Activated CD4-positive, alpha-beta T cell treated with anti-CD3 and anti-CD28 coated beads for 4 hours (primary cell): ENCODE measurements at regions not wholly inside any gene's neighbourhood (a gene's known extent, or its start where the extent isn't known, plus 50 kb on each side); places are given as distances from the start of the nearest gene placed in this dataset.
"Not testable (repeated sequence)": the region's sequence is repeated elsewhere in the genome, so short reads cannot be mapped to it uniquely, and the experiment has no call there.

Experiments used
- DNase-seq, 2 donors: peaks; one replicate each; pipeline ENCODE4 v3.0.0-alpha.2; 2020

DNA sequence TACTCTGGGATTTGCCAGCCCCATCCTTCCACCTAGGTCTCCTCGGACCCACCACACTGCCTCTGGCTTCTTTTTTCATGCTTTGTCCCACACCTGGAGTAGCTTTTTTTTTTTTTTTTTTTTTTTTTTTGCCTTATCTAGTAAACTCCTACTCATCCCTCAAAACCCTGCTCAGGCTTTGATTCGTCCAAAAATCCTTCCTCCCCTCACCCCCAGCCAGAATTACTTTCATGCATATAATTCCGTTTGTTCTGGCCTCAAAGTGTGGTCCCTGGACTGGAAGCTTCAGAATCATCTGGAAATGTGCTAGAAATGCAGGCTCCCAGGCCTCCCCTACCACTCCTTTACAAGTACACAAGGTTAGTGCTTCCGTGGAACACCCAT is 320.1 kb downstream of the PTTG2 start:
- DNase-seq = no peak

DNA sequence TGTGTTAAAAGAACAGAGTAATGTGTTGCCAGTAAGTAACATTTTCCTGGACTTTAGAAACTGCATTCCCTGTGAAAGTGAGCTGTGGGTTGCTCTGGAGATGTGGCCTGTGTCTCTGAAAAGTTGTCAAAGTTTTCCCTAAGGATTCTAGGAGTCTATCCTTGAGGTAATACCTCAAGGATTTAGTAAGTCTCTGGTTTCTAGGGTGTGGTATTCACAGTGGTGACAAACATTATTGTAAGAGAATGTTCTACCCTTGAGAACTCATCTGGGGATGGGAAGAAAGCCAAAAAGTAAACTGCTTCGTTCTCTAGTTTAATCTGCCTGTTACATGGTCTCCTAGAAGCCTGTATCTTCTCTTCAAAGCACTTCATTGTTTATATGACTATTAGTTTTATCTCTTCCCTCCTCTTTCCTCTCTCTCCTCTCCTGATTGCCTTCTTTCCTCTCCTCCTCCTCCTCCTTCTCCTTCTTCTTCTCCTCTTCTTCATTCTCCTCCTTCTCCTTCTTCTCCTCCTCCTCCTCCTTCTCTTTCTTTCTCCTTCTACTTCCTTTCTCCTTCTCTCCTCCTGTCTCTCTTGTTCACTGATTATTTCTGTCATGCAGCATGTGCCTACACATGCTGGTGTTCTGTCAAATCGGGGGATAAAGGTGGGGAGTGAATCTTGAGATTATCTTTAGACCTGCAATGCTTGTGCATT is 321.3 kb downstream of the PTTG2 start:
- DNase-seq = no peak

DNA sequence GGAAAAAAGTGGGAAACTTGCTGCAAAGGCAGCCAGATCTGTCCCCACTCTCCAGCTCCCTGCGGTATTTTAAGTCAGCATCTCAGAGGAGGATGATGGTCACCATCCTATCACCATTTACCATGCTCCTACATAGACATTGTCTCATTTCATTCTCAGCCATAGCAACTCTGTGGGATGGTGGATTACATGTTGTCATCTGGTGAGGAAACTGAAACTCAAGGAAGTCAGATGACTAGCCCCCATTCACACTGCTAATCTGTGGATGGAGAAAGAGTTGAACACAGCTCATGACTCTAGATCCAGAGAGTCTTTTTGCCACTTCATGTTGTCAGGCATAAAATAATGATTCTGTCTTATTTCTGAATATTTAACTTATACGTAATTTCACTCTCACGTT is 323.5 kb downstream of the PTTG2 start:
- DNase-seq = no peak

DNA sequence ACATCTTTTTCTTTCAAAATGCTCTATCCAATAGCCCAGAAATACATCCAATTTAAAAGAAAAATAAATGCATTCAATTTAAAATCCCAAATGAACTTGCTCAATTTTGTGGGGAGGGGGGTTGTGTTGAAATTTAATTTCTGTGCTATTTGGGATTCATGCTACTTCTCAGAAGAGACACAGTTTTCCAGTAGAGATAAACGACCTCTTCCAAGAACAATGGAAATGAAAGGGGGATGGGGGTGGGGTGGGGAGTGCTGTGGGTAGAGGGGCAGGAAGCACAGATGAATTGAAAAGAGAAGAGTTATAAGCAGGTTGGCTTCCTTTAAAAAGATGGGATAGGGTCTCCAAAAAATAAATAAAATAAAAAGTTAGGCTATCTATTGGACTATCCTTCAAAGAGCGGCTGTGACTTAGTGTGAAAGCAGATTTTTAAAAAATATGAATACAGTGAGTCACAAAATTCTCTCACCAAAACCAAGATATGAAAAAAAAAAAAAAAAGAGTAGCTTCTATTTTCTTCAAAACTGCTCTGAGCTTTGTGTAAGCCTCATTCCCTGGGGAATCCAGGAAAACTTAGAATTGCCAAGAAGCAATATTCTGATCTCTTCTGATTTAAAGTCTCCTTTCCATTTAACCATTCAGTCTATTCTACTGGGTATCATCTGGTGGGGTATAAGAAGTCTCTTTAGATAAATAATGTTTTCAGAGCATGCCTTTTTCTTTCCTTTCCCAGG is 324.3 kb downstream of the PTTG2 start:
- DNase-seq = no peak

DNA sequence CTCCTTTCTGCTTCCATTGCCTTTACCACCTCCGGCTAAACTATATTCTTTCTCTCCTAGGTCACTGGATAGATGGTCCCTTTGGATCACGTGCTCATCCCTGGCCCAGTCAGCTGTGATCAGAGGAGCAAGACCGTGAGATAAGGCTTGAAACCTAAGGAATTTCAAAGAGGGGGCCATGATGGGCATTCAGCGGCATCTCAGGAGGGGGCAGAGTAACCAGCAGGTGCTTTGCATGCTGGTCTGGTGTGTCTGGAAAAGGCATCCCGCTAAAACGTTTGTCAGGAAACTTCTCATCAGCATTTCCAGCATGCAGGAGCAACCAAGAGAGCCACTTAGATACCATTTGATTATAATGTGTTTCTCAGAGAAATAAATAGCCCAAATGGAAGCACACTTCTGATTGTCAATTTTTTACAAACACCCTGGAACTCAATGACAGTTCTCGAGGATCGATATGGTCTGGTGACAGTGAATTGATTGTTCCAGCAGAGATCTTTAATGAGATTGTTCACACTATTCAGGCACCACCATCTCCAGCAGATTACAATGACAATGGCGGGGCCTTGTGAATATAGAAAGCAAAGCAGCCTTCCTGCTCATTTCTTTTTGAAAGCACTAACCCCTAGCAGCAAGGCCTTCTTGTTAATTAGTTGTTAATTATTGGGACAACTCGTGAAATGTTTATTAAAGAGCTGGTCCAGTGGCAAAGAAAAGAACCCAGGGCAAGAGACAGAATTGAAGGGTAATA is 327.1 kb downstream of the PTTG2 start:
- DNase-seq = no peak

DNA sequence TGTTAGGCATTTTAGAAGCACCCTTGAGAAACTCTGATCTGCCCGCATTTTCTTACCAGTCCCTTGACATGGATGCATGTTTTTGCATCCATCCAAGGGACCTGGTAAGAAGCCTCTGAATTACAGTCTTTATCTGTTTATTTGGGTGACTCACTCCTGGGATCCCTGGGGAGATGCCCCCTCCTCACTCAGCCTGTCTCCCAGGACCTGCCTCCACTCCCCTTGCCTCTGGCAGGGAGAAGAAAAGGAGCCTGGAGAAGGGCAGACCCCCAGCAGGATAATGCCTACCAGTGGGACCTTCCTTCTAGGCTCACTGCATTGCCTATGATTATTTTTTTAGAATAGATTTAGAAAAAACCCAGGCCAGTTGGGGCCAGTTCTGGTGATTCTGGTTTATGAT is 329.4 kb downstream of the PTTG2 start:
- no peak for DNase-seq

DNA sequence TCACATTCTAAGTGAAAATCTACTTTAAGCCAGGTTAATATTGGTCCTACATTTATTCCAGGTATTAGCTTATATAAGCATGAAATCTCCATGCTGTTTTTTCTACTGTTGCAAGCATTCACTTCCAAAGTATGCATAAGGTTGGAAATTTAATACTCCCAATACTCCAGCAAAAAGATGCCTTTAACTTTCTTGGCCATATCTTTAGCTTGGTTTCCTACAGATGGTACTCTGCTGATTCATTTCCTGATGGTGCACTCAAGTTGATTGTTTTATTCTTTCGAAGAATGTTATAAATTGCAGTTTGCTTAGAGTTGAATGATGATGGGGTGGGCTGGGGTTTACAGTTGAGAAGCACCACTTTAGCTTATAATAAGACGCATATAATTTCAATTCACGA is 330.2 kb downstream of the PTTG2 start:
- DNase-seq = no peak

DNA sequence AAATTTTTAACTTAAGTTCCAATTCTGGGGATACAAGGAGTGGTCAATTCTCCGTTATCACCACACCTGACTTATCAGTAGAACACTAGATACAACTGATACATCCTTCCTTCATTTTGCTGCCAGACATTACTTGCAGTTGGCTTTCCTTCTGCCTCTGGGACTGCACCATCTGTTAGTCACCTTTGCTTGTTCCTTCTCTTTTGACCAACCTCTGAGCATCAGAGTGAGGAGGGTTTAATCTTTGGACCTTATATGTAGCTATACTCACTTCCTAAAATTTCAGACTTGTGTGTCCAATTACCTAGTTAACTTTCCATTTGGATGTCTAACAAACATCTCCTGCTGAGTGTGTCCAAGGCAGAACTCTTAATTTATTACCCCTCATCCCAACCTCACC is 330.7 kb downstream of the PTTG2 start:
- no peak for DNase-seq

DNA sequence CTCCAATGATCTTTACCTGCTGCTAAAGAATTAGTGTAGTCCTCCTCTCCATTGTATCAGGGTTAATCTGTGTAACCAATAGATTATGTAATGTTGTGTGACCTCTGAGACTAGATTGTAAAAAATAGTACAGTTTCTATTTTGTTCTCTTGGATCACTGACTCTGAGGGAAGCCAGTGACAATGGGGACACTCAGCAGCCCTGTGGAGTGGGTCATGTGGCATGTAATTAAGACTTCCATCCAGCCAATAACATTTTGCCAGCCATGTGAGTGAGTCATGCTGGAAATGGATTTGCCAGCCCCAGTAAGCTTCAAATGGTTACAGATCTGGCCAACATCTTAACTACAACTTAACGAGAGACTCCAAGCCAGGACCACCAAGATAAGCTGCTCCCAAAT is 332.3 kb downstream of the PTTG2 start:
- DNase-seq = no peak

DNA sequence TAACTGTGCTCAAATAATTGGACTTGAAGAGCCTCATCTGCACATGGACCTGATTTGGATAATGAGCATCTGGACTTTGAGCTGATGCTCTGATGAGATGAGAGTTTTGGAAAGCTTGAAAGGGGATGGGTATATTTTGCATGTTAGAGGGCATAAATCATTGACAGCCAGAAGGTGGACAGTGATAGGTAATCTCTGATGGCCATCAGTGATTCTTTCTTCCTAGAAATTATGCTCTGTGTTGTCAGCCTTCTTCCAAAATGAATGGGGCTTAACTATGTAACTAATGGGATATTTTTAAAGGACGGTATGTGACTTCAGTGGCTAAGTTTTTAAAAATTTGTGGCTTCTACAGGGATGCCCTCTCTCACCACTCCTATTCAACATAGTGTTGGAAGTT is 334.0 kb downstream of the PTTG2 start:
- no peak for DNase-seq

DNA sequence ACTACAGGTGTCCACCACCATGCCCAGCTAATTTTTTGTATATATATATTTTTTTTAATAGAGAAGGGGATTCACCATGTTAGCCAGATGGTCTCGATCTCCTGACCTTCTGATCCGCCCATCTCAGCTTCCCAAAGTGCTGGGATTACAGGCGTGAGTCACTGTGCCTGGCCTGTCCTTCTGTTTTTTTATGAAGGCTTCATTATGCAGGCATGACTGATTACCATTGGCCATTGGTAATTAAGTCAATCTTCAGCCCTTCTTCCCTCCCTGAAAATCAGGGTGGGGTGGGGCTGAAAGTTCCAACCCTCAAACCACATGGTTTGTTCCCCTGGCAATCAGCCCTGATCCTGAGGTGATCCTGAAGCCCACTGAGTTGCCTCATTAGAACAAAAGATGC is 336.9 kb downstream of the PTTG2 start:
- DNase-seq = no peak

DNA sequence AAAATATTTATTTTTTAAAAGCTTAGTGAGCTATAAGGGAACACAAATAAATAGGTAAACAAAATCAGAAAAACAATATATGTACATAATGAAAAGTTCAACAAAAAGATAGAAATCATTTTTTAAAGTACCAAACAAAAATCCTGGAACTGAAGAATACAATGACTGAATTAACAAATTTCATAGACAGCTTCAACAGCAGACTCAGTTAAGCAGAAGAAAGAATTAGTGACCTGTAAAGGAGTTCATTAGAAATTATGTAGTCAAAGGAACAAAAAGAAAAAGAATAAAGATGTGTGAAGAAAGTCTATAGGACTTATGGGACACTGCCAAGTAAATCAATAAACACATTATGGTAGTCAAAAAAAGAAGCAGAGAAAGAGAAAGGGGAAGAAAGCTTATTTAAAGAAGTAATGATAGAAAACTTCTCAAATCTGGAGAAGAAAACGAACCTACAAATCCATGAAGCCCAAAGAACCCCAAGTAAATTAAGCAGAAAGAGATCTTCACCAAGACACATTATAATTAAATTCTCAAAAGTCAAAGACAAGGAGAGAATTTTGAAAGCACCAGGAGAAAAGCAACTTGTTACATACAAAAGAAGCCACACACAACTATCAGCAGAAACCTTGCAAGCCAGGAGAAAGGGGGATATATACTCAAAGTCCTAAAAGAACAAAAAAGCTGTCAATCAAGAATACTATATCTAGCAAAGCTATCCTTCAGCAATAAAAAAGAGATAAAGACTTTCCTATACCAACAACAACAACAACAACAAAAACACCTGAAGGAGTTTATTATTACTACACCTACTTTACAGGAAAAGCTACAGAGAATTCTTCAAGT is 338.9 kb downstream of the PTTG2 start:
- no peak for DNase-seq

DNA sequence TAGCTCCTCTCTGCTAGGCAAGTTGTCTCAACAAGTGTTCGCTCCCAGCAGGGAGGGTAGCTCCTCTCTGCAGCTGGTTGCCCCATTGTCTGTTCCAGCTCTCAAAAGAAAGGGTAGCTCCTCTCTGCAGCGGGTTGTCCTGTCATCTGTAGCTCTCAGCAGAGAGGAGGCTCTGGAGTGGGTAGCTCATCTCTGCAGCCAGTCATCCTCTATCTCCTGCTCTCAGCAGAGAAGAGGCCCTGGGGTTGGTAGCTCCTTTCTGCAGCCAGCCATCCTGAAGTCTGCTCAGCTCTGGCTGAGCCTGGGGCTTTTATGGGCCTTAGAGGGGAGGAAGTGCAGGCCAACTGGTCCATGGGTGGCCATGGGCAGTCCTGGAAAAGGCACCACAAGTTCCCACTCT is 342.7 kb downstream of the PTTG2 start:
- DNase-seq = no peak

DNA sequence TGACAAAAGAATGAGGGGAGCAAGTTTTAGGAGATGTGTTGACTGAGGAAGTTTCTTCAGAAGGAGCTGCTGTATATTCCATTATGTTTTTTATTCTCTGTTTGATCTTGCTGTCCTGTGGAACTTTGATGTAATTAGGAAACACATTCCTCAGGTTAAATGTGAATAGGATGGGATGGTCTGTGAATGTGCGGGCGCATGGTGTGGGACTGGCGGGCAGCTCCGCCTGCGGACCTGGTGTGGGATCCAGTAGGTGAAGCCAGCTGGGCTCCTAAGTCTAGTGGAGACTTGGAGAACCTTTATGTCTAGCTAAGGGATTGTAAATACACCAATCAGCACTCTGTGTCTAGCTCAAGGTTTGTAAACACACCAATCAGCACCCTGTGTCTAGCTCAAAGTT is 344.3 kb downstream of the PTTG2 start:
- not testable (repeated sequence) for DNase-seq

DNA sequence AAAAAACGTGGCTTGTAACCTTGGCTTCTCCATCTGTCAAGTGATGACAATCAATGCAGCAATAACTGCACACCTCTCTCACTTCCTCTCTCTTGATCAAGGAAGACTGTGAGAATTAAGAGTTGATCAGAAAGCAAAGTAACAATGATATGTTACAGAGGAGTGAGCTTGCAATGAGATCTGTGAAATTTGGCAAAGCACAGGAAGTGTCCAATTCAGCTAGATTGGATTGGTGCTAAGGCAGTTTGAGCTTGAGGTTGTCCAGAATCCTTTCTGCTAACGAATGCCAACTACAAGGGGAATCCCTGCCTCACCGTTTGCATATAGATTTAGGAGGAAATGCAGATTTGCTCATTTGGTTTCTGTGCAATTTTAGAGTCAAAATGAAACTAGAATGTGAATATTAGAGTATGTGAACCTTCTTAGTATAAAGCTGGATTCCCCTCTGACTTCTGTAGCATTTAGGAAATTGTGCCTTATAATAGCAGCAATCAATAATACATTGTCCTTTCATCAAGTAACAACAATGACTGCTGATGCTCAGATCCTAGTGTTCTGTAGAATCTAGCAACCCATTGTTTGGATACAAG is 346.4 kb downstream of the PTTG2 start:
- no peak for DNase-seq

DNA sequence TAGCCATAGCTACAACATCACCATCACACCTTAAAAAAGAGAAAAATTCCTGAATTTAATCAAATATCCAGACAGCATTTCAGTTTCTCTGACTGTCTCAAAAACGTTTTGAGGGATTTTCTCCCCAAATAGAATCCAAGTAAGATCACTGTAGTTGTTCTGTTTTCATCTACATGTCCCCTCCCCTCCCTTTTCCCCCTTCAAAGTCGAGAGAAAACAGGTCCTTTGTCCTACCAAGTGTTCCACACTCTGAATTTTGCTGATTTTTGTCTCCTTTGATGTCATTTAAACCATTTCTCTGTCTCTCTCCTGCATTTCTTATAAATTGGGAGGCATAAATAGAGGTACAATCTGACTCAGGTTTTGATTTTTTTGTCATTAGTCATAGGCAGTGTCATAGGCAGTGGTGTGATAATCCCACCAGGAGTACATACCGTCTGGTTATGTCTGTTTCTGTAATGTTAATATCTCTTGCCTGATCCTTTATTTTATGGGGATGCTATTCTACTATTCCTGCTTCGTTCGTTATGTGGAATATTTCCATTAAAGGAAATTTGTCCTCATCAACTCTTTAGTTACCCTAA is 348.6 kb downstream of the PTTG2 start:
- no peak for DNase-seq

DNA sequence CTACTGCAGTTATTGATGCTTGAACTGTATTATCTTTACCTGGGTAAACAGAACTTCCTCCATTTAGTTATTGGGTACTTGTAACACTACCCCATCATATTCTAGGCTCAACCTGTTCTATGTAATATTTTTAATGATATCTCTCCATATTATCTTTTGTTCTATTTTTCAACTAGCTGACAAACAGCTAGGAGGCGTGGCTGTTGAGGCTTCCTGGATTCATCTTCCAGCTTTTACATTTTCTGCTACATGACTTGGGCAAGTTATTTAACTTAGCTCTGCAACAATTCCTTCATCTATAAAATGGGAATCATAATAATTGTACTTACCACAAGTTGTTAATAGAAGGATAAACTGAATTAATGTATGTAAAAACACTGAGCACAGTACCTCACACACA is 349.3 kb downstream of the PTTG2 start:
- DNase-seq = no peak

DNA sequence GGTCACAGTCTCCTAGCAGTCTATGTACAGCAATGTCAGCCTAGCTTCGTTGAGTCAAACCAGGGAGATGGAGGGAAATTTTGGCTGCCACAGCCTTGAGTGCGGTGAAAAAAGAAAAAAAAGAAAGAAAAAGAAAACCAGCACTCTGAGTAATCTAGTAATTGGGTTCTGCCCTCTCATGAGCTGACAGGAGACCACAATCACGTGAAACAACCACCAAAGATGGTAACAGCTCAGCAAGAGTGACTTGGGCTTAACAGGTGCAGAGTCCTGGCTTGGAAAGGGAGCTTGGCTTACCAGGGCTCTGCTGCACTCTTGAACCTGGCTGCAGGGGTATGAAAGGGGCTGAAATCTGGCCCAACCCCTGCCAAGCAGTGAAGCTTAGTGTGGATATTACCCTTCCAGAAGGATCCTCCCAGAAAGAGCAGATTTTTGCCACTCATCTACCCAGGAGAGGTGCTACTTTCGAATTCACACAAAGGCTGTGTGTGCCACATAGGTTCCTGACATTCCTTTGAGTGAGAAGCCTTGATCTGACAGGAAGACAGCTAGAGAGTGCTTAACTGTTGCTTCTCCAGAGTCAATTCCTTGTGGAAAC is 350.3 kb downstream of the PTTG2 start:
- peak; percentile 56 to 61 for DNase-seq

DNA sequence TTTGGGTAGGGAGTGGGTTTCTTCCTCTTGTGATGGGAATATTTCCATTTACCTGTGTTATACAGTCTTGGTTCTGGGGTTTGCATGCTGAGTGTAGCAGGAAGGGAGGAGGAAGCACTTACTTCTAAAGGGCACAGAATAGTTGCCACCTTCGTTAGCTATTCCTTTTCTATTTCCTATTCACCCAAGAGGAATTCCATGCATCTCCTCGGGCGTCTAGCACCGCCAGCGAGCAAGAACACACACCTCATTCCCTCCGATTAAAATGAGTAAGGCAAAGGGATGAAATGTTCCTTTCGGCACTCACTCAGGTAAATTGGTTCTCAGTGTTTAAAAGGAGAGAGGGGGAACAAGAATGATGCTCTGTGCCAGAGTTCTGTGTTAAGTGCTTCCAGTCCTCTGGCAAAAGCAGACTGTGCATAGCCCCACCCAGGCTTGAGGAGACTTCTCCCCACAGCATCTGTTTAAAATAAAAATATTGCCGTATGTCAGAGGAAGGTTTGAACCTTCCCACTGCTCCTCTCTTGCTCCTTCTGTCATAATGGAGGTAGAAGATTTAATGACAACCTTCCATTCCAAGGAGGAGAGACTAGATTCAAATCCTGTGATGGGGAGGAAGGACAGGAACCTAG is 351.4 kb downstream of the PTTG2 start:
- no peak for DNase-seq

DNA sequence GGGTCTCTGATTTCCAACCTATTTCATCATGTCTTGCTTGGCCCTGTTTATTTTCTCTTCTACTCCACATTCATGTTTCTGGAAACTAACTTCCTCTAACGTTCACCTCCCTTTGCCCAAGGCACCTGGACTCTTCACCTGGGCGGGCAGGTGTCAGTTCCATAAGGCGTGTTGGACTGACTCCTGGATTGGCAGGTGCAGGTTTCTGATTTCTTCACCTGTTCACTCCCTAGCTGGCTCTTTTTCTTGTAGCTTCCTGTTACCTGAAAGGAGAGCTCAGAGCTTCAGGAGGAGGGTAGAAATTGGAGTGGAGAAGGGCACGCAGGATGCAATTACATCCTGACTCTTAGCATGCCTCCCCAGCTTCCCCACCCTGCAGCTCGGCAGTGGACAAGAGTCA is 350.8 kb upstream of the KLF3 start:
- no peak for DNase-seq

DNA sequence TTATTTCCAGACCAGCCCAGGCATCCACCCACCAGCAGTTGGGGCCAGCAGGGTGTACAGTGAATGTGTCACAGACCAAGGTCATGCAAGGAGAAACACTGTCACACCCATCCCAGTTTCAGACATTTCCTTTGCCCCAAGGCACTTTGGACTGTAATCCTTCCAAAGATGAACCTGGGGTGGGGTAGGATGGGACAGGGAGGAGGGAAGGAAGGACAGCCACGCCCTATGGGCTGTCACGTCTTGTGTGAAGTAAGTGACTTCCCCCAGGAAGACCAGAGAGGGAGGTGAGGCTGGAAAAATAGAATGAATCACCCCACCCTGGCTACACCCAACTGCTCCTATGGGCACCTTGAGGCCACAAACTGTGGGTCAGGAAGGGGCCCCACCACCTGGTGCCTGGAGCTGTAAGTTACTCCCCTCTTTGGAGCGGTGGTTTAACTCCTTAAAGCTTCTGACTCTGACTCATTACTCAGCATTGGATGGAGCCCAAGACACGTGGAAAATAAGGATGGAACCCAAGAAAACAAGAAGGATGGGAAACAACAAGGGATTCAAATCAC is 349.9 kb upstream of the KLF3 start:
- DNase-seq = no peak
